ENCODE measurements at regions not wholly inside any gene's neighbourhood (a gene's known extent, or its start where the extent isn't known, plus 50 kb on each side); places are given as distances from the start of the nearest gene placed in this dataset.

DNA sequence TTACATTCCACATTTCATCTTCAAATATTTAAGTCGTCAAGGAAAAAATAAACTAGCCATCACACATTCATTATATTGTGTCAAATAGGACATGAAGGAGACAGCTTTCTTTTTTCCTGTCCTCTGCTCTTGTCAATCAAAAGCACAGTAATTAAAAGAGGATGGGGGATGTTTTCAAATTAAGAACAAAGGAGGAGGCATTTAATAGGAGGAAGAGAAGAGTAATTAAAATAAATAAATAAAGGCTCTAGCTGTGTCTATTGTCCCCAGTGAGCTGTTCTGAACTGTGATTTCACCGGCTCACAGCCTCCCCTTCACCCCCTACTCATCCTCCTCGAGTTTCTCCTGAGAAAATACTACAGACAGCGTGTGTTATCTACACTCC, 1377.1 kb upstream of the PIK3C3 start:
- H3K27me3 ChIP-seq: no peaks in the 10 kb centered on the region
- no peaks in the 10 kb centered on the region for H3K9me3 ChIP-seq
- no peaks in the 10 kb centered on the region for H3K36me3 ChIP-seq
- H3K4me3 ChIP-seq: no peak overlapping the region
- no peak overlapping the region for H3K27ac ChIP-seq
- DNase-seq (ENCODE audit: low spot score in 2 of 2): no peak
- TF ChIP-seq, protein P1, sequence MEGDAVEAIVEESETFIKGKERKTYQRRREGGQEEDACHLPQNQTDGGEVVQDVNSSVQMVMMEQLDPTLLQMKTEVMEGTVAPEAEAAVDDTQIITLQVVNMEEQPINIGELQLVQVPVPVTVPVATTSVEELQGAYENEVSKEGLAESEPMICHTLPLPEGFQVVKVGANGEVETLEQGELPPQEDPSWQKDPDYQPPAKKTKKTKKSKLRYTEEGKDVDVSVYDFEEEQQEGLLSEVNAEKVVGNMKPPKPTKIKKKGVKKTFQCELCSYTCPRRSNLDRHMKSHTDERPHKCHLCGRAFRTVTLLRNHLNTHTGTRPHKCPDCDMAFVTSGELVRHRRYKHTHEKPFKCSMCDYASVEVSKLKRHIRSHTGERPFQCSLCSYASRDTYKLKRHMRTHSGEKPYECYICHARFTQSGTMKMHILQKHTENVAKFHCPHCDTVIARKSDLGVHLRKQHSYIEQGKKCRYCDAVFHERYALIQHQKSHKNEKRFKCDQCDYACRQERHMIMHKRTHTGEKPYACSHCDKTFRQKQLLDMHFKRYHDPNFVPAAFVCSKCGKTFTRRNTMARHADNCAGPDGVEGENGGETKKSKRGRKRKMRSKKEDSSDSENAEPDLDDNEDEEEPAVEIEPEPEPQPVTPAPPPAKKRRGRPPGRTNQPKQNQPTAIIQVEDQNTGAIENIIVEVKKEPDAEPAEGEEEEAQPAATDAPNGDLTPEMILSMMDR (IDR thresholded peaks at IDR 0.05): no peak
- TF ChIP-seq POLR2A (IDR thresholded peaks at IDR 0.05) (no peak), POLR2AphosphoS5 (IDR thresholded peaks at IDR 0.05) (no peak)
- intact Hi-C loops (cut with DNase I; ENCODE audit: low total_unique reads): no loop called here
- no peaks in the 10 kb centered on the region for H3K4me1 ChIP-seq

DNA sequence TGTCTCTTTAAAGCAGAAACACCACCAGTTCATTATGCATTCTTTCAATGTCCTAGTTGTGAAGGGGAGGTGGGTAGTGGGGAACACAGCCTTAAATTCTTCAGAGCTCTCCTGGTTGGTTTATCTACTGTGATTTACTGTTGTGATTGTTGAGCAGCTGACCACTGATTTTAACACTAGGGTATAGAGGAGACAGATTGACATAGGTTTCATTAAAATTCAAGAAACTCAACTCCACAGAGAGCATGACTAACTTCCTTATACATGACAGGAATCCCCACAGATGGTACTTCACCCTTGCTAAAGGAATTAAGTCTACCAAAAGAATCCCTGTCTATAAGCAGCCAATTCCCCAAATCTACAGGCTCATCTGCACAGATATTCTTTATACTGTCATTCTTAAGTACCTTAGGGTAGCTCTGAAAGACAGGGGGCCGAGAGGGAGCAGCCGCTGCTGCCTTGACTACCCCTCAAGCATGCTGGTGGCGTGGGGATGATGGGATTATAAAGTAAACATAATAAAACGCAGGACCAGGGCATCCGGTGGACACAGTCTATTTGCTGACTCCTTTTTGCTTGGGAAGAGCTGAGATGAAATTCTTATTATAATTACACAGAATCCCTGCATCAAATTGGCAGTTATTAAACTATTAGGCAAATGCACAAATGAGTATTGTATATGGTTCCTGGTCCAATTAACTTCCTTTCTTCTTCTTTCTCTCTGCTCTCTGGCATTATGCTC, 1377.6 kb upstream of the PIK3C3 start:
- intact Hi-C loops (cut with DNase I; ENCODE audit: low total_unique reads): no loop called here
- no peaks in the 10 kb centered on the region for H3K9me3 ChIP-seq
- no peaks in the 10 kb centered on the region for H3K27me3 ChIP-seq
- H3K27ac ChIP-seq: no peak overlapping the region
- H3K36me3 ChIP-seq: no peaks in the 10 kb centered on the region
- TF ChIP-seq, protein P1 (IDR thresholded peaks at IDR 0.05): no peak
- TF ChIP-seq POLR2AphosphoS5 (IDR thresholded peaks at IDR 0.05) (no peak), POLR2A (IDR thresholded peaks at IDR 0.05) (no peak)
- no peak for DNase-seq (ENCODE audit: low spot score in 2 of 2)
- H3K4me1 ChIP-seq: no peaks in the 10 kb centered on the region
- no peak overlapping the region for H3K4me3 ChIP-seq

DNA sequence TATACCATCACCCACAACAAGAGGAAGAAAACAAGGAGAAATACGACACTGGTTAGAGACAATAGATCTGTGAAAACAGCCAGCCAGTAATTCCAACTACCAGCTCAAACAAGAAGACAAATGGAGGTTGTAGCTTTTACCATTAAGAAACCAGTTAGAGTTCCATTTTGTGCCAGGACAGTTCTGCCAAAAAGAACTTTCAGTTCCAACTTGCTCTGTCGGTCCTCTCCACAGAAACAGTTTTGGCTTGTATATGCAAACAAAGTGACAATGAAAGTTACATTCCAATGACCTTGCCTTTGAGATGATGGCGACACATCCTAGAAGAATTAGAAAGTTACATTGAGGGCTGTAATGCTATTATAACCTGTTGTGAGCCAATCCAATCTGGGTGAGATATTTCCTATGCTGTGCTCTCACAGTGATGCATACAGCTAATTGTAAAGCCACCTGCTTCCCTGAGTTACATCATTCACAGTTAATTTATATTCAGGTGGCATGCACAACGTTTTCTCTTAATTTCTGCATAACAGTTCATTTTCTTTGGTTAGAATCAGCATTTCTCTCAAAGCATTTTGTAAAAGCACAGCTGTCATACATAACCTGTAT, 1378.4 kb upstream of the PIK3C3 start:
- Histone ChIP-seq H3K9me3 (no peaks in the 10 kb centered on the region), H3K27ac (no peak overlapping the region), H3K4me1 (no peaks in the 10 kb centered on the region), H3K4me3 (no peak overlapping the region), H3K27me3 (no peaks in the 10 kb centered on the region), H3K36me3 (no peaks in the 10 kb centered on the region)
- intact Hi-C loops (cut with DNase I; ENCODE audit: low total_unique reads): no loop called here
- no peak for DNase-seq (ENCODE audit: low spot score in 2 of 2)
- TF ChIP-seq POLR2A (IDR thresholded peaks at IDR 0.05) (no peak), POLR2AphosphoS5 (IDR thresholded peaks at IDR 0.05) (no peak)
- TF ChIP-seq, protein P1 (IDR thresholded peaks at IDR 0.05): no peak

DNA sequence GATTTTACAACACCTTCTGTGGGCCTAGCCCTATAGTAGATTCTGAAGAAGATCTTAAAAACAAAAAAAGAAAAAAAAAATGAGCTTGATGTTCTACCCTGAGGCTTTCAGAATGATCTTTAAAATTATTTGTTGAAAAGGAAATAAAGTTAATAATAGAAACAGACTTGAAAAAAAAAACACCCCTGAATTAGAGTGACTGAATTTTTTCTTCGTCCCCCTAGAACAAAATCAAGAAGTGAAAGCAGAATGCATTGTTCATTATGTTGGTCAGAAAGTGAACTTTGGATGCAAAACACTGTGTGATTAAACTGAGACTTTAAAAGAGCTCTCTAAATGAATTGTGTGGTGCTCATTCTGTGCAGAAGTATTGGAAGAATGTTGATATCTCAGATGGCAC, 1384.4 kb upstream of the PIK3C3 start:
- H3K9me3 ChIP-seq: no peaks in the 10 kb centered on the region
- H3K27me3 ChIP-seq: no peaks in the 10 kb centered on the region
- no peak overlapping the region for H3K4me3 ChIP-seq
- H3K27ac ChIP-seq: no peak overlapping the region
- no peaks in the 10 kb centered on the region for H3K36me3 ChIP-seq
- H3K4me1 ChIP-seq: no peaks in the 10 kb centered on the region
- intact Hi-C loops (cut with DNase I; ENCODE audit: low total_unique reads): no loop called here
- TF ChIP-seq POLR2A (IDR thresholded peaks at IDR 0.05) (no peak), POLR2AphosphoS5 (IDR thresholded peaks at IDR 0.05) (no peak)
- TF ChIP-seq, protein P1 (IDR thresholded peaks at IDR 0.05): no peak
- no peak for DNase-seq (ENCODE audit: low spot score in 2 of 2)

DNA sequence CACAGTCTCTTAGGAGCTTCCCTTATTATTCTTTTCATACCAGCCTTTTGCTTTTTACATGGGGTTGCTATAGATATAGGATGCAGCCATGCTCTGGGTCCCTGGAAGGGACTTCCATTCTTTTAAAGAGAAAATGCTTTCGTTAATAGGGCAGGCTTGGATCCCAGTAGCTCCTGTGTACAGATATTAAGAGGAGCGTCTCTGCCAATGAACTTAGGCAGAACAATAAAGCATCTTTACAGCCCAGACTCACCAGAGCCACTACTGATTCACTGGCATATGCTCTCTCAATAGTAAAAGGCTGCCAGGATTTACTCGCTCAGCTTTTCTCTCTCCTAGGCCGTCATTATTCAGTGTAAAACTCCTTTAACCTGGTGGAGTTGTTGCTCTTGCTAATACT, 1385.4 kb upstream of the PIK3C3 start:
- TF ChIP-seq POLR2A (IDR thresholded peaks at IDR 0.05) (no peak), POLR2AphosphoS5 (IDR thresholded peaks at IDR 0.05) (no peak)
- TF ChIP-seq, protein P1 (IDR thresholded peaks at IDR 0.05): no peak
- Histone ChIP-seq H3K4me1 (no peaks in the 10 kb centered on the region), H3K36me3 (no peaks in the 10 kb centered on the region), H3K27ac (no peak overlapping the region), H3K27me3 (no peaks in the 10 kb centered on the region), H3K4me3 (no peak overlapping the region), H3K9me3 (no peaks in the 10 kb centered on the region)
- DNase-seq (ENCODE audit: low spot score in 2 of 2): no peak
- intact Hi-C loops (cut with DNase I; ENCODE audit: low total_unique reads): no loop called here
